ENCODE measurements at regions not wholly inside any gene's neighbourhood (a gene's known extent, or its start where the extent isn't known, plus 50 kb on each side); places are given as distances from the start of the nearest gene placed in this dataset.
"Not testable (repeated sequence)": the region's sequence is repeated elsewhere in the genome, so short reads cannot be mapped to it uniquely, and the experiment has no call there.

DNA sequence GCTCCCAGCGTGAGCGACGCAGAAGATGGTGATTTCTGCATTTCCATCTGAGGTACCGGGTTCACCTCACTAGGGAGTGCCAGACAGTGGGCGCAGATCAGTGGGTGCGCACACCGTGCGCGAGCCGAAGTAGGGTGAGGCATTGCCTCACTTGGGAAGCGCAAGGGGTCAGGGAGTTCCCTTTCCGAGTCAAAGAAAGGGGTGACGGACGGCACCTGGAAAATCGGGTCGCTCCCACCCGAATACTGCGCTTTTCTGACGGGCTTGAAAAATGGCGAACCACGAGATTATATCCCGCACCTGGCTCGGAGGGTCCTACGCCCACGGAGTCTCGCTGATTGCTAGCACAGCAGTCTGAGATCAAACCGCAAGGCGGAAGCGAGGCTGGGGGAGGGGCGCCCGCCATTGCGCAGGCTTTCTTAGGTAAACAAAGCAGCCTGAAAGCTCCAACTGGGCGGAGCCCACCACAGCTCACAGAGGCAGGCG, 175.8 kb downstream of the PPP1R3A start:
- H3K4me1 ChIP-seq (ENCODE audit: control insufficient read depth, insufficient read depth, low read length); H3K36me3 ChIP-seq (ENCODE audit: insufficient read depth, low read length); H3K4me3 ChIP-seq (ENCODE audit: low read length); H3K9me3 ChIP-seq (replicated peaks; ENCODE audit: low read length); H3K9ac ChIP-seq (ENCODE audit: low read depth, low read length); H3K27me3 ChIP-seq (ENCODE audit: control insufficient read depth, insufficient read depth, low read length); H3K4me2 ChIP-seq (ENCODE audit: low read length): not testable (repeated sequence)

DNA sequence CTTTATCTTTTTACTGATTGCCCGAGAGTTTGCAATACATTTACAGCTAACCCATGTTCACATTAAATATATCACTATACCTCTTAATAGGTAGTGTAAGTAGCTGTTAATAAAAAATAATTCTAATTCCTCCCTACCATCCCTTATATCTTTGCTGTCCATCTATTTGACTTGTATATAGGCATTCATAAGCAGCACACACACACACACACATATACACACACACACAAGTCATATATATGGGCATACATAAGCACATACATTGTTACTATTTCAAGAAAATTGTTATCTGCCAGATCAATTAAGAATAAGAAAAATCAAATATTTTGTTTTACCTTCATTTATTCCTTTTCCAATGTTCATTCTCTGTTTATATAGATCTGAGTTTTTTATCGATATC, 176.4 kb downstream of the PPP1R3A start:
- H3K4me1 ChIP-seq (ENCODE audit: control insufficient read depth, insufficient read depth, low read length): no peaks in the 10 kb centered on the region
- no peak overlapping the region for H3K9ac ChIP-seq (ENCODE audit: low read depth, low read length)
- H3K36me3 ChIP-seq (ENCODE audit: insufficient read depth, low read length): no peaks in the 10 kb centered on the region
- no peak overlapping the region for H3K4me2 ChIP-seq (ENCODE audit: low read length)
- no peak overlapping the region for H3K4me3 ChIP-seq (ENCODE audit: low read length)
- H3K9me3 ChIP-seq (replicated peaks; ENCODE audit: low read length): no peaks in the 10 kb centered on the region
- H3K27me3 ChIP-seq (ENCODE audit: control insufficient read depth, insufficient read depth, low read length): no peaks in the 10 kb centered on the region

DNA sequence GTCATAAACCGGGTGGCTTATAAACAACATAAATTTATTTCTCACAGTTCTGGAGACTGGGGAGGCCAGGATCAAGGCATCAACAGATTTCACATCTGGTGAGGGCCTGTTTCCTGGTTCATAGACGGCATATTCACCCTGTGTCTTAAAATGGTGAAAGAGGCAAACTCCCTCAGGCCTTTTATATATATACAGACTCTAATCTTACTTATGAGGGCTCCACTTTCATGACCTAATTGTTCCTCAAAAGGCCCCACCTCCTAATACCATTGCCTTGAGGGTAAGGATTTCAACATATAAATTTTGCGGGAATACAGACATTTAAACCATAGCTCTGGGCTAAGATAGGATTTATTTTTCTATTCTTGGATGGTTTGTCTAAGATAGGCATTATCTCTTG, 187.2 kb downstream of the PPP1R3A start:
- H3K4me3 ChIP-seq (ENCODE audit: low read length): no peak overlapping the region
- H3K36me3 ChIP-seq (ENCODE audit: insufficient read depth, low read length): no peaks in the 10 kb centered on the region
- no peaks in the 10 kb centered on the region for H3K9me3 ChIP-seq (replicated peaks; ENCODE audit: low read length)
- H3K4me2 ChIP-seq (ENCODE audit: low read length): no peak overlapping the region
- H3K9ac ChIP-seq (ENCODE audit: low read depth, low read length): no peak overlapping the region
- H3K27me3 ChIP-seq (ENCODE audit: control insufficient read depth, insufficient read depth, low read length): no peaks in the 10 kb centered on the region
- peaks cover 13% of the 10 kb centered on the region for H3K4me1 ChIP-seq (ENCODE audit: control insufficient read depth, insufficient read depth, low read length)

DNA sequence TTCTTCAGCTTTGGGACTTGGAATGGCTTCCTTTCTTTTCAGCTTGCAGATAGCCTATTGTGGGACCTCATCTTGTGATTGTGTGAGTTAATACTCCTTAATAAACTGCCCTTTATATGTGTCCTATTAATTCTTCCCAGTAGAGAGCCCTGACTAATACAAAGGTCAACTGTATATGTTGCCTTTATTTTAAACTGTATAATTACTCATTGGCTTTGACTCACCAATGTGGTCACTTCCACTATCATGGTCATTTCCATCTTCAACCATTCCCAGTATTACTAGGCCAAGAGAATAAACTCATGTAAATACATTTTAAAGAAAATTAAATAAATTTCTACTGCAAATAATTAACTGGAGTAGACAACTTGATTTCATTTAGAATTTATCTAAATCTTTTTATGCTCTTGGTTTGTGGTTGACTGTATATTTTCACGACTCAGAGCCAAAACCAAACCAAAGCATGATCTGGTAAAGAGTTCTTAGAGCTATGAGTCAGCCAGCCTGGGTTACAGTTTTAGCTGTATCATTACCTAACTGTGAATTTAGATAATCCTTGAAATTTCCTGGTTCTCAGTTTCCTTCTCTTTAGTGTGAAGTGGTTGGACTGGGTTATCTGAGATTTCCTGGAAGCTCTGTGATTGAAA, 188.4 kb downstream of the PPP1R3A start:
- Histone ChIP-seq H3K4me2 (ENCODE audit: low read length) (peak overlapping the region; percentile 50), H3K27me3 (ENCODE audit: control insufficient read depth, insufficient read depth, low read length) (no peaks in the 10 kb centered on the region), H3K9me3 (replicated peaks; ENCODE audit: low read length) (no peaks in the 10 kb centered on the region), H3K9ac (ENCODE audit: low read depth, low read length) (no peak overlapping the region), H3K4me3 (ENCODE audit: low read length) (no peak overlapping the region), H3K4me1 (ENCODE audit: control insufficient read depth, insufficient read depth, low read length) (peaks cover 13% of the 10 kb centered on the region), H3K36me3 (ENCODE audit: insufficient read depth, low read length) (no peaks in the 10 kb centered on the region)

DNA sequence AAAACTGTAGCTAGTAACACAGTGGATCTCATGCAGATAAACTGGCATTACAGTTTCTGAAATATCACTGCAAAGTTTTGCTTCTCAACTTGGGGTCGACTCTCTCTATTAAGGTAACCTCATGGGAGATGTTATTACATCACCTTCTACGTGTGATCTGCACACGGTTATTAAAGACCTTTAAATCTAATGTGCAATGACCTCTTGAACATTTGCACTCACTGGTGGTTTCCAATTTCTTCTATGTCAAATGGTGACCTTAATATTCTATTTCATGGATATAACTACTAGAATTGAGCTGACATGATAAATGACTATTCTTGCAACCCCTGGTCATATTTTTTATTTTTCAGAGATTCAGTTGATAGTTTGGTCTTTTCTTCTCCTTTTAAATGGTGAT, 191.3 kb downstream of the PPP1R3A start:
- Histone ChIP-seq H3K4me2 (ENCODE audit: low read length) (no peak overlapping the region), H3K9me3 (replicated peaks; ENCODE audit: low read length) (no peaks in the 10 kb centered on the region), H3K36me3 (ENCODE audit: insufficient read depth, low read length) (no peaks in the 10 kb centered on the region), H3K4me1 (ENCODE audit: control insufficient read depth, insufficient read depth, low read length) (peaks cover 13% of the 10 kb centered on the region), H3K27me3 (ENCODE audit: control insufficient read depth, insufficient read depth, low read length) (no peaks in the 10 kb centered on the region), H3K4me3 (ENCODE audit: low read length) (no peak overlapping the region), H3K9ac (ENCODE audit: low read depth, low read length) (no peak overlapping the region)

DNA sequence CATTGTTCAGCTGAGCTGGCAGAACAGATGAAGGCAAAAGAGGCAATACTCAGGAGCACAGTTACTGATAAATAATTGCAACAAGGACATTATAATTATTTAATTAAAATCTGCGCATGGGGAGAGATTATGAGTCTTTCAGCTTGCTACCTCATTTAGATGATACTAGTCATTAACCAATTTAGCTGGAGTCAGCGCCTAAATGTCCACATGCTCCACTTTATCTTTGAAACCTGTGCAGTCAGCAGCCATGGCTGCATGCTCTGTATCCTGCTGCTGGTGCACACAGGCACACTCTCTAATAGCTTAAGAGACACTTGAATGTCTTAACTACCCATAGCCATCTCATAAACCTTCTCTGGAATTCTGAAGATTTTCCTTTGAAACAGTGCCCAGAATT, 196.8 kb downstream of the PPP1R3A start:
- no peaks in the 10 kb centered on the region for H3K9me3 ChIP-seq (replicated peaks; ENCODE audit: low read length)
- H3K4me1 ChIP-seq (ENCODE audit: control insufficient read depth, insufficient read depth, low read length): no peaks in the 10 kb centered on the region
- H3K27me3 ChIP-seq (ENCODE audit: control insufficient read depth, insufficient read depth, low read length): no peaks in the 10 kb centered on the region
- H3K36me3 ChIP-seq (ENCODE audit: insufficient read depth, low read length): no peaks in the 10 kb centered on the region
- H3K4me2 ChIP-seq (ENCODE audit: low read length): no peak overlapping the region
- H3K4me3 ChIP-seq (ENCODE audit: low read length): no peak overlapping the region
- no peak overlapping the region for H3K9ac ChIP-seq (ENCODE audit: low read depth, low read length)

DNA sequence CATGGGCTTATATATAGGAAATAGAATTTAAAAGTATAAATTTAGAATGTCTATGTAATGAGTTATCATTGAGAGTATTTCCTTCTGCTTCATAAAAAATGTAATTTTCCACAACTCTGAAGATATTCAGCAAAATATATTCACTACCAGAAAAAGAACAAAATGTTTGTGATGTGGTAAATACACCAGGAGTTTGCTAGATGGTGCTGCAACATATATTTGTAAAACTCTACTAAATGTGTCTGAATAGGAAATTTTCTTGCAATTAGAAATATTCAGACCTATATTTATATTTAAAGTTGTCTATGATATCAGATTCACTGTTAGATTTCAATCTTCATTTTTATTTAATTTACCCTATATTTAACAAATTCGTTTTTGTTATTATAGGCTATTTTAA, 201.1 kb downstream of the PPP1R3A start:
- Histone ChIP-seq H3K27me3 (ENCODE audit: control insufficient read depth, insufficient read depth, low read length) (no peaks in the 10 kb centered on the region), H3K4me2 (ENCODE audit: low read length) (no peak overlapping the region), H3K4me1 (ENCODE audit: control insufficient read depth, insufficient read depth, low read length) (peaks cover 5% of the 10 kb centered on the region), H3K4me3 (ENCODE audit: low read length) (no peak overlapping the region), H3K9ac (ENCODE audit: low read depth, low read length) (no peak overlapping the region), H3K9me3 (replicated peaks; ENCODE audit: low read length) (no peaks in the 10 kb centered on the region), H3K36me3 (ENCODE audit: insufficient read depth, low read length) (no peaks in the 10 kb centered on the region)

DNA sequence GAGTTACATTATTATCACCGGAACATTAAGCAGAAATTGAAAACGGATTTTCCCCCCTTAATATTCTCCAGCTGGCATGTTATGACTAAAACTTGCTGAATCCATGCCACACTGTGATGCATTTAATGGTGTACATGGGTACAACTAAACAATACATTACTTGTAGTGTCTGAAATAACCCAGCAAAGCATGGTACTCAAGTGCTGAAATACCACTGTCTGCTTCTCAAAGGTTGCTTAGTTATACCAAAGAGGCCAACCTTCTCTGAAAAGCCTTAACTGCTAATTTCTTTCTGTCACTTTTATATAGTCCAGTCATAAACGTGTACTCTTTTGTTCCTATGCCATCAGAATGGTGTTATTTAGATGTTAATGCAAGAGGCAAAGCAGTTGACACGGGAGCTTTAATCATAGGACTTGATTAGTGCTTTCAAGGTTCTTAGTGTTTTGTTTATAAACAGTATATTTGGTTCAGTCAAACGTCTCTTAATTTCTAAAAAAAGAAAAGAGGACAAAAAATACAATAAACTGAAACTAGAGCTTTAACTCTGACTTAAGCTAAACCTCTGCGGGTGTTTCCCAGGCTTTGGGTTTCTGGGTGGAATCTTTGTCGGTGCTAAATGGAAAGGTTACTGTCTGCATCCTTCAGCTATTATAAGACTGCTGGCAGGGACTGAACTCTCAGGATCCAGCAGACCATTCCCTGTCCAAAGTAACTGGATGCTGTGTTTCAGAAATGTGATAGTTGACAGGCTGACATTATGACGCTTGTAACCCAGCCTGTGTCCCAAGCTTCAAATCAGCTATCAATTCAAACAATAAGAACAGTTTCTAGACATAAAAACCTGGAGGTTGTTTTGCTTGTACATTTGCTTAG, 202.6 kb downstream of the PPP1R3A start:
- H3K9ac ChIP-seq (ENCODE audit: low read depth, low read length): no peak overlapping the region
- no peaks in the 10 kb centered on the region for H3K36me3 ChIP-seq (ENCODE audit: insufficient read depth, low read length)
- H3K27me3 ChIP-seq (ENCODE audit: control insufficient read depth, insufficient read depth, low read length): no peaks in the 10 kb centered on the region
- no peak overlapping the region for H3K4me3 ChIP-seq (ENCODE audit: low read length)
- H3K9me3 ChIP-seq (replicated peaks; ENCODE audit: low read length): no peaks in the 10 kb centered on the region
- H3K4me1 ChIP-seq (ENCODE audit: control insufficient read depth, insufficient read depth, low read length): peaks cover 5% of the 10 kb centered on the region
- peak overlapping the region; percentile 22 for H3K4me2 ChIP-seq (ENCODE audit: low read length)

DNA sequence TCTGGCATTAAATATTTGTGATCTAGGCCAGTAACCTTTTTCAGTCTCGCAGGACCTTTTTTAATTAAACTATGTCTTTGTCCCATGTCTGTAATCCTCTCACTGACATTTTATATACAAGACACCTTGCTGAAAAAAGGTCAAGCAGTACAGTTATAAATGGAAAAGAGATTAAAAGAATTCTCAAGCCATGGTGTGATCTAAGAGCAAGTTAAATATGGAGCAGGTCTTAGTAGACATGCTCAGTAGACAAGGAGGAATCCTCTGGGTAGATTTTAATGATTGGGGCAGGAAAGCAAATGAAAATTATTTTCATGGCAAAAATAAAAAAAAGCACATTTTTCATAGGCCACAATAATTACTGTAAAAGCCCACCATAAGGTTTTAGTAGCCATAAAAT, 203.5 kb downstream of the PPP1R3A start:
- Histone ChIP-seq H3K4me2 (ENCODE audit: low read length) (no peak overlapping the region), H3K9me3 (replicated peaks; ENCODE audit: low read length) (no peaks in the 10 kb centered on the region), H3K27me3 (ENCODE audit: control insufficient read depth, insufficient read depth, low read length) (no peaks in the 10 kb centered on the region), H3K4me1 (ENCODE audit: control insufficient read depth, insufficient read depth, low read length) (peaks cover 5% of the 10 kb centered on the region), H3K36me3 (ENCODE audit: insufficient read depth, low read length) (no peaks in the 10 kb centered on the region), H3K9ac (ENCODE audit: low read depth, low read length) (no peak overlapping the region), H3K4me3 (ENCODE audit: low read length) (no peak overlapping the region)

DNA sequence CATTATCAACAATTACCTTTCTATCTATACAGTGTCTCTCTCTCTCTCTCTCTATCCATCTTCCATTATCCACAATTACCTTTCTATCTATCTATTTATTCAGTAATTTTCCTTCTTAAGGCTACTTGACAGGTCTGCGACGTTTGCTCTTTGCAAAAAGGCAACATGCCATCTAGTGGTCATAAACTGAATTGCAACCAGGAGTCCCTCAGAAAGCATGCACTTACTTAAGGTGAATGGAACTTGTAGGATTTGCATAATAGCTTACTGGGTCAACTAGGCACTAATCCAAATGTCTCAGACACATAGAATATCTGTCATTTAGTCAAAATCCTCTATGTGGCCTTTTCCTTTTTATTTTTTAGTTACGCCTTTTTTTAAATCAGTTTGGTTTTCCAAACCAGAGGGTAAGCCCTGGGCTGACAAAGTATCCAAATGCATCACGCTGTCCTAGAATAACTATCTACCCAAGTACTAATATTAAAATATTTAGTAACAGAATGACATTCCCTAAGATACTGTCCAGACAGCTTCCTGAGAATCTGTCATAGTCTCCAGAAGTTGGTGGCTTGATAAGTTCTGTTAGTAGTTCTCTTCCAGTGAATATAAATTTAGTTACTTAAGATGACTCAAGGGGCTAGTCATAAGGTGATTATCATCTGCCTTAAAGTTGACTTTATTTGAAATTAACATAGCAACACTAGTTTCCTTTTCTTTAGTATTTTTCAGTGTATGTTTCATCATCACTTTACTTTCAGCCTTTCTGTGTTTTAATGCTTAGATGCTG, 208.3 kb downstream of the PPP1R3A start:
- Histone ChIP-seq H3K9ac (ENCODE audit: low read depth, low read length) (no peak overlapping the region), H3K27me3 (ENCODE audit: control insufficient read depth, insufficient read depth, low read length) (no peaks in the 10 kb centered on the region), H3K36me3 (ENCODE audit: insufficient read depth, low read length) (no peaks in the 10 kb centered on the region), H3K9me3 (replicated peaks; ENCODE audit: low read length) (no peaks in the 10 kb centered on the region), H3K4me3 (ENCODE audit: low read length) (no peak overlapping the region), H3K4me1 (ENCODE audit: control insufficient read depth, insufficient read depth, low read length) (no peaks in the 10 kb centered on the region), H3K4me2 (ENCODE audit: low read length) (no peak overlapping the region)

DNA sequence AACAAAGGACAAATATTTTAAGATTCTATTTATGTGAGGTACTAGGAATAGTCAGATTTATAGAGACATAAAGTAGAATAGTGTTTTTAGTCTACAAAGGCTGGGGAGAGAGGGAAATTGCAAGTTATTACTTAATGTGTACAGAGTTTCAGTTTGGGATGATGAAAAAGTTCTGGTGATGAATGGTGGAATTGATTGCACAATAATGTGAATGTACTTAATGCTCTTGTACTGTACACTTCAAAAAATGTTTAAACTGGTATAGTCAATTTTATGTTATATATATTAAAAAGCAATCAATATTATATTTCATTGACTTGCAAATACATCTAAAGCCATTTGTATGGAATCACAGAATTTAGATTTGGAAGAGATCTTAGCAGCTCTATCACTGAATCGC, 213.4 kb downstream of the PPP1R3A start:
- no peak overlapping the region for H3K9ac ChIP-seq (ENCODE audit: low read depth, low read length)
- no peaks in the 10 kb centered on the region for H3K4me1 ChIP-seq (ENCODE audit: control insufficient read depth, insufficient read depth, low read length)
- H3K9me3 ChIP-seq (replicated peaks; ENCODE audit: low read length): no peaks in the 10 kb centered on the region
- no peaks in the 10 kb centered on the region for H3K36me3 ChIP-seq (ENCODE audit: insufficient read depth, low read length)
- no peak overlapping the region for H3K4me2 ChIP-seq (ENCODE audit: low read length)
- no peak overlapping the region for H3K4me3 ChIP-seq (ENCODE audit: low read length)
- H3K27me3 ChIP-seq (ENCODE audit: control insufficient read depth, insufficient read depth, low read length): no peaks in the 10 kb centered on the region

All from skeletal muscle satellite cell (primary cell).